ENCODE measurements at regions not wholly inside any gene's neighbourhood (a gene's known extent, or its start where the extent isn't known, plus 50 kb on each side); places are given as distances from the start of the nearest gene placed in this dataset.
A peak's percentile ranks its signal among the peaks of the same experiment; 100 is the strongest.

DNA sequence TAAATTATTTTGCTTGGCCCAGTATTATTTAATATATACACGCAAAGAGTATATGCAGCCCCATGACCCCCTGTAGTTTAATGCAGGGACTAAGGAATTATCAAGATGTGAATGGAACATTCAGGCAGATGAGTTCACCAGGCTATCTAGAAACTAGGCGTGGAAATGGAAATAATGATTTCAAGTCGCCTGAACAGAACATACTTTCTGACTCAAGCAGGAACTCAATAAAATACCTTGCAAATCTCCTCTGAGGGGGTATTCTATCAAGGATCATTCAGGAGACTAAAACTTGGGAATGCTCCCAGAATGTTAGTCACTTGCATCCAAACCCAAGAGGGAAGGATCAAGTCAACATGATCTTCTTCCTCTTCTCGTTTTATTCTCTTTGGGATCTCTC is 59.6 kb upstream of the RASSF6 start:
- H3K27me3 ChIP-seq: no peaks in the 10 kb centered on the region
- TF ChIP-seq, protein P1, sequence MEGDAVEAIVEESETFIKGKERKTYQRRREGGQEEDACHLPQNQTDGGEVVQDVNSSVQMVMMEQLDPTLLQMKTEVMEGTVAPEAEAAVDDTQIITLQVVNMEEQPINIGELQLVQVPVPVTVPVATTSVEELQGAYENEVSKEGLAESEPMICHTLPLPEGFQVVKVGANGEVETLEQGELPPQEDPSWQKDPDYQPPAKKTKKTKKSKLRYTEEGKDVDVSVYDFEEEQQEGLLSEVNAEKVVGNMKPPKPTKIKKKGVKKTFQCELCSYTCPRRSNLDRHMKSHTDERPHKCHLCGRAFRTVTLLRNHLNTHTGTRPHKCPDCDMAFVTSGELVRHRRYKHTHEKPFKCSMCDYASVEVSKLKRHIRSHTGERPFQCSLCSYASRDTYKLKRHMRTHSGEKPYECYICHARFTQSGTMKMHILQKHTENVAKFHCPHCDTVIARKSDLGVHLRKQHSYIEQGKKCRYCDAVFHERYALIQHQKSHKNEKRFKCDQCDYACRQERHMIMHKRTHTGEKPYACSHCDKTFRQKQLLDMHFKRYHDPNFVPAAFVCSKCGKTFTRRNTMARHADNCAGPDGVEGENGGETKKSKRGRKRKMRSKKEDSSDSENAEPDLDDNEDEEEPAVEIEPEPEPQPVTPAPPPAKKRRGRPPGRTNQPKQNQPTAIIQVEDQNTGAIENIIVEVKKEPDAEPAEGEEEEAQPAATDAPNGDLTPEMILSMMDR (IDR thresholded peaks at IDR 0.05): no peak
- no peaks in the 10 kb centered on the region for H3K36me3 ChIP-seq
- H3K4me3 ChIP-seq (ENCODE audit: low read depth in 1 of 2, low read length in 1 of 2): no peak overlapping the region
- H3K9me3 ChIP-seq: no peaks in the 10 kb centered on the region
- H3K4me1 ChIP-seq (ENCODE audit: control insufficient read depth in 1 of 2, insufficient read depth in 1 of 2, low read depth in 1 of 2, low read length in 1 of 2): peaks cover 15 to 18% of the 10 kb centered on the region in 2 experiments
- no peak overlapping the region for H3K27ac ChIP-seq

DNA sequence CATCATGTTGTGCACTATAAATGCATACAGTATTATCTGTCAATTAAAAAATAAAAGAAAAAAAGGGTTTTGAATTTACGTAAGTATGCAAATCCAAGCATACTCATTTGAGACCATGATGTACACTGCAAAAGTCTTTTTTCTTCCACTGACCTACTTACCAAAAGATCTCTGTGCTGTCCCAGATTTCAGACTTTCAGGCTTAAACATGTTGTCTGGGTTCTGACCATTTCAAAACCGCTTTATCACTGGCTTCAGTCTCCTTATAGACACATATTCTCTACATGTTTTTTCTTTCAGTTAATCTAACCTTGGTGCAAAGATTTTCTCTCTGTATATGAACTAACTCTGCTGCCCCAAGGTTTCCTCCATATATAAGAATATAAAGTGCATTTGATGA is 58.6 kb upstream of the CXCL8 start:
- TF ChIP-seq, protein P1 (IDR thresholded peaks at IDR 0.05): no peak
- Histone ChIP-seq H3K9me3 (no peaks in the 10 kb centered on the region), H3K27ac (no peak overlapping the region), H3K4me3 (ENCODE audit: low read depth in 1 of 2, low read length in 1 of 2) (no peak overlapping the region), H3K36me3 (no peaks in the 10 kb centered on the region), H3K4me1 (ENCODE audit: control insufficient read depth in 1 of 2, insufficient read depth in 1 of 2, low read depth in 1 of 2, low read length in 1 of 2) (peaks cover 15 to 18% of the 10 kb centered on the region in 2 experiments), H3K27me3 (no peaks in the 10 kb centered on the region)

DNA sequence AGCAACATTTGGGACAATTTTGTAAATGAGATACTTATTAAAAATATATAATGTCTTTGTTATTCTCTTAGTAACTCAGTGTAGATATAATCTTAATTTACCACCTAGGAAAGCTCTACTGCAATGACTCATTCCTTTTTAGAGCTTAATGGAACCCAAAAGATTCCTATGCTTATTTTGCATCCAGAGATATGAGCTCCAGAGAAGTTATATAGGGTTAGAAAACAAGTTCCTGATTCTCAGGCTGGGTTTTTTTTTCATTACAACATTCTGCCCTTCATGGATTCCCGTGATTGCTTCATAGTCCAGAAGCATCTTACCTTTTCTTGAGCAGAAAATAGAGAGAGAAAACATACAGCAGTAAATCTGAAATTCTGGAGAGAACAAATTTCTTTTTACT is 57.9 kb upstream of the CXCL8 start:
- peak overlapping the region; percentile 43 for H3K27ac ChIP-seq
- H3K4me3 ChIP-seq (ENCODE audit: low read depth in 1 of 2, low read length in 1 of 2): no peak overlapping the region
- peaks cover 12 to 15% of the 10 kb centered on the region in 2 experiments for H3K4me1 ChIP-seq (ENCODE audit: control insufficient read depth in 1 of 2, insufficient read depth in 1 of 2, low read depth in 1 of 2, low read length in 1 of 2)
- H3K36me3 ChIP-seq: no peaks in the 10 kb centered on the region
- TF ChIP-seq, protein P1 (IDR thresholded peaks at IDR 0.05): no peak
- H3K27me3 ChIP-seq: no peaks in the 10 kb centered on the region
- H3K9me3 ChIP-seq: no peaks in the 10 kb centered on the region

DNA sequence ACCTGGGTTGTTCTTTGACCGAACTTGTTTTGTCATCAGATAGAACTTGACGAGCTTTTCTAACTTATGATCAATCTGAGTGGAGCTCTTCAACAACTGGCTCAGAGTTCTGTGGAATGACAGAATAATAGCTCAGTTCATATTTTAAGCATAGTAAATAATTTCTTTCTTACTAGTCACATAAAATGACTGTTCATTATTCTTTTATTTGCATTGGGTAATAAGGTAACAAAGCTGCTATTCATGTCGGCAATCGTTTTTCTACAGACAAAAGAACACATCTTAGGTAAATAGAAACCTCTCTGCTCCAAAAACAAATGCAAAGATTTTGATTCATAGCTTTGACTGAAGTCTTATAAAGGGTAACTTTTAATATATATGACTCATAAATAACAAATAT is 57.3 kb upstream of the CXCL8 start:
- Histone ChIP-seq H3K27ac (peak overlapping the region; percentile 43), H3K4me1 (ENCODE audit: control insufficient read depth in 1 of 2, insufficient read depth in 1 of 2, low read depth in 1 of 2, low read length in 1 of 2) (peaks cover 7 to 15% of the 10 kb centered on the region in 2 experiments)
- TF ChIP-seq, protein P1 (IDR thresholded peaks at IDR 0.05): no peak

DNA sequence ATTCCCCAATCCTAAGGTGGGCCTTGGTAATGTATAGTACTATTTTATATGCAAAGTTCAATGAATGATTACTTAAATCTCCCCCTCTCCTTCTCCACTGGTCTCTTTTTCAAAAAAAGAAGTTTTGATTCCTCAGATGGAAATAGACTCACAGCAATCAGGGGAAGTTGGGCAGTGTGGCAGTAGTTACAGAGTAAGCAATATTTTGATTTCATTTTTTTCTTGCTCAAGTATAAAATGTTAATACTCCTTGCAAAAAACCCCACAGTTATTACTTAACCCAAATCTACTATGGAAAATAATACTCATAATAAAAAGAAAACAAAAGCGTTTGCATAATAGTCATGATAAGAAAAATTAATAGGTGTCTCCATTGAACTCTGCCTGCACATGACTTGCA is 56.9 kb upstream of the CXCL8 start:
- Histone ChIP-seq H3K36me3 (no peaks in the 10 kb centered on the region), H3K4me1 (ENCODE audit: control insufficient read depth in 1 of 2, insufficient read depth in 1 of 2, low read depth in 1 of 2, low read length in 1 of 2) (peaks cover 7 to 15% of the 10 kb centered on the region in 2 experiments), H3K27me3 (no peaks in the 10 kb centered on the region), H3K9me3 (no peaks in the 10 kb centered on the region), H3K4me3 (ENCODE audit: low read depth in 1 of 2, low read length in 1 of 2) (no peak overlapping the region), H3K27ac (no peak overlapping the region)
- TF ChIP-seq, protein P1 (IDR thresholded peaks at IDR 0.05): no peak

More for the DNA sequence above, 57.3 kb upstream of the CXCL8 start:
- Histone ChIP-seq H3K36me3 (no peaks in the 10 kb centered on the region), H3K27me3 (no peaks in the 10 kb centered on the region), H3K4me3 (ENCODE audit: low read depth in 1 of 2, low read length in 1 of 2) (no peak overlapping the region), H3K9me3 (no peaks in the 10 kb centered on the region)

DNA sequence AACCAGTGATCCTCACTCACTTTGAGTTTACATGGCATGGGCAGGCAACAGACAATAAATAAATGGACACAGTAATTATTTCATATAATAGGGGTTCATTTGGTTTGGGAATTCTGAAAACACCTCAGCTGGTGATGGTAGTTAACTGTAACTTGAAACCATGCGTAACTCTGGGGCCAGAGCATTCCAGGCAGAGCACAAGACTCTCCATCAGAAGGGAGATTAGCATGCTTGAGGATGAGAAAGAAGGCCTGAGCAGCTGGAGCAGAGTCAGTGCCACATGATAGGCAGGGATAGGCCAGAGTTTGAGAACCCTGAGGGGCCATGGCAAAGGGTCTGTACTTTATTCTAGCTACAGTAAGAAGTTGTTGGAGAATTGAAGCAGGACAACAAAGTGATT is 56.3 kb upstream of the CXCL8 start:
- no peaks in the 10 kb centered on the region for H3K27me3 ChIP-seq
- no peak overlapping the region for H3K4me3 ChIP-seq (ENCODE audit: low read depth in 1 of 2, low read length in 1 of 2)

More for the DNA sequence above, 56.3 kb upstream of the CXCL8 start:
- Histone ChIP-seq H3K9me3 (no peaks in the 10 kb centered on the region), H3K27ac (no peak overlapping the region), H3K4me1 (ENCODE audit: control insufficient read depth in 1 of 2, insufficient read depth in 1 of 2, low read depth in 1 of 2, low read length in 1 of 2) (peaks cover 7 to 15% of the 10 kb centered on the region in 2 experiments), H3K36me3 (no peaks in the 10 kb centered on the region)
- TF ChIP-seq, protein P1 (IDR thresholded peaks at IDR 0.05): no peak

All from neutrophil (primary cell).